PFSK-1 (cell line): ENCODE measurements at regions not wholly inside any gene's neighbourhood (a gene's known extent, or its start where the extent isn't known, plus 50 kb on each side); places are given as distances from the start of the nearest gene placed in this dataset.

Experiments used
- FOXP2 ChIP-seq: optimal IDR thresholded peaks from 2 replicates; pipeline ENCODE3; 2011; ENCODE audit warnings: borderline replicate concordance, control low read depth, inconsistent platforms; ENCODE audit not compliant: insufficient read depth; ENCODE audit errors: extremely low read length, extremely low read depth
- POLR2AphosphoS5 ChIP-seq: IDR thresholded peaks from 2 replicates; pipeline ENCODE4 v1.6.1; 2012; ENCODE audit warnings: low read depth, mild to moderate bottlenecking, control low read depth, low read length, moderate library complexity
- REST ChIP-seq, 2 experiments: IDR thresholded peaks; 2 replicates each; pipeline versions ENCODE4 v1.6.1 to v1.8.0; 2011 to 2012; ENCODE audit warnings: low read depth in 2 of 2, low read length in 2 of 2, control low read depth in 1 of 2, inconsistent platforms in 1 of 2, mild to moderate bottlenecking in 1 of 2, moderate library complexity in 1 of 2; ENCODE audit not compliant: insufficient read depth in 1 of 2
- SIN3A ChIP-seq: IDR thresholded peaks from 2 replicates; pipeline ENCODE4 v1.6.1; 2012; ENCODE audit warnings: mild to moderate bottlenecking, low read length, moderate library complexity, borderline replicate concordance; ENCODE audit not compliant: insufficient read depth
- TAF1 ChIP-seq: IDR thresholded peaks from 2 replicates; pipeline ENCODE4 v1.6.1; 2012; ENCODE audit warnings: low read length, control low read depth, borderline replicate concordance; ENCODE audit not compliant: insufficient read depth

DNA sequence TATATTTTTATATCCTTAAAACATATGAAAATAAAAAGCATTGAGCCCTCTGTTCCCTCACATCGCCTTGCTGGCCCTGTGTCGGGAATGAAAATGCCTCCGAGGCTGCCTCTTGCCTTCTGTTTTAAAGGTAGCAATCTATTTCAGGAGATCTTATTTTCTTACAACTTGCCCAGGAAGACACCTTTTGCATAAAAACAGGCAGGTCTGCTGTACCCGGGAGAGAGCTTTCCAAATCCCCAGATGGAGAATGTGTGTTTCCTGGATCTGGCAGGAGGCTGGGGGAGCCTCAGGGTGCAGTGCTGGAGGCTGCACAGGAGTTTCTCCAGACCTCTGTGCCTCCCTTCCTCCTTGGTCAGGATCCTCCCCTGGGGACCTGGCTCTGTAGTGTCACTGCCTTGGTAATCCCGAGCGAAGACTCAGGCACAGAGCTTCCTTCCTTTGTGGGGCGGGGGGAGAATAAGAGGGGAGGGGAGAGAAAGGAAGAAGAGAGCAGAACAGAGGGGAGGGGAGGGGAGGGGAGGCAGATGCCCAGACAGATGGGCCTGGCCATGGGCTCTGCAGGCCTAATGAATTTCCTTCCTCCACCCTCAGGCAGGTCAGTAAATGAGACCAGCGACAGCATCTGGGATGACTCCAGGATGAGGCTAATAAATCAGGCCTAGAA lies 104.0 kb upstream of the BOD1 start:
- TF ChIP-seq REST (IDR thresholded peaks at IDR 0.05; ENCODE audit: insufficient read depth in 1 of 2, low read depth in 2 of 2, low read length in 2 of 2) (no peak), POLR2AphosphoS5 (no peak), SIN3A (no peak), TAF1 (no peak), FOXP2 (no peak)
